ENCODE measurements at regions not wholly inside any gene's neighbourhood (a gene's known extent, or its start where the extent isn't known, plus 50 kb on each side); places are given as distances from the start of the nearest gene placed in this dataset.

DNA sequence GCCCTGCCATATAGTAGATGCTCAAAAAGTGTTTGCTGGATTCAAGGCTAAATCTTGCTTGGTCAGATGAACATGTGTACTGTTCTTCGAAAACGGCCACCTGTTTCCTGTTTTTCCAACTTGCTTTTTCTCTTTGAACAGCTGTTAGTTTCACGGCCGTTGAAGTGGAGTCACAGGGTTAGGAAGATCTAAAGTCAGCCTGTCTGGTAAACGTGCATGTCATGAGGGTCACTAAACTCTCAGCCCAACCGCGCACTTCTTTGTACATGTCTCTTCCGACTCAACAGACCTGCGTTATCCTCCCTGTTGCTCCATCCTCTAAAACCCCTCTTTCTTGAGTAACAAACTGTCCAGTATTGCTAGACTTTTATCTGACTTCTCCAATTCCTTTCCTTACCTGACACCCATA, 93.2 kb upstream of the MAN1A1 start:
- Histone ChIP-seq H3K36me3 (no peaks in the 10 kb centered on the region), H3K27me3 (no peaks in the 10 kb centered on the region), H3K4me3 (no peak overlapping the region), H3K9me3 (no peaks in the 10 kb centered on the region), H3K27ac (no peak overlapping the region), H3K4me1 (peaks cover 6 to 29% (median 7%) of the 10 kb centered on the region in 3 donors)
- 41 to 42% methylated on average over 9 of the region's 9 CpGs for WGBS, 2 donors
- ATAC-seq (peak; percentile 9 to 73 (median 69)), FAIRE-seq (no peak), DNase-seq (peak in 2 of 6 donors; percentile 32 to 35)
- intact Hi-C loops (cut with DNase I) = no loop called here
- TF ChIP-seq CTCF (IDR thresholded peaks at IDR 0.05) = no peak

- intact Hi-C loops (cut with DNase I) = no loop called here
- WGBS, 2 donors = 97 to 98% methylated on average over 37 of the region's 37 CpGs
- H3K4me1 ChIP-seq = peaks cover 0 to 17% (median 0%) of the 10 kb centered on the region in 3 donors
- no peaks in the 10 kb centered on the region for H3K9me3 ChIP-seq
- DNase-seq (peak in 1 of 6 donors; percentile 60), FAIRE-seq (no peak), ATAC-seq (no peak)
- H3K27ac ChIP-seq = no peak overlapping the region
- no peak for TF ChIP-seq CTCF (IDR thresholded peaks at IDR 0.05)
- H3K4me3 ChIP-seq = no peak overlapping the region
- H3K36me3 ChIP-seq = no peaks in the 10 kb centered on the region
- no peaks in the 10 kb centered on the region for H3K27me3 ChIP-seq
Measured at GRCh38 chr6:119440953-119441352, 91.4 kb upstream of the MAN1A1 start.

DNA sequence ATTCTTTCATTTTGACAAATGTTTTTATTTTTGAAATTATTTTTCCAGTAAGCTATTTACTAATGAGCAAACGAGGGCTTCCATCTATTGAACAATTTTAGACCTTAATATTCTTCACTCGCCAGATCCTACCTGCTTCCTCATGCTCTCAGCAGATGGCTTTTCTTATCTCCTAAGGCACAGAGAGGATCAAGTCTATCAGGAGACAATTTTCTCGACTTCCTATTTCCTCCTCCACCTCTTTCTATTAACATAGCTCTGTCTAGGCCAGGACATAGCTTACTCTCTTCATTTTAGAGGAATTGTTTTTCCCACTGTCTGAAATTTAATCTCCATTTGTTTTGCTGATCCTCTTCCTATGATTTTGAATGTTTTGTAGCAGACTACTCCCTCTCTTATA, 87.0 kb upstream of the MAN1A1 start:
- no peaks in the 10 kb centered on the region for H3K36me3 ChIP-seq
- no peak for DNase-seq
- H3K9me3 ChIP-seq = no peaks in the 10 kb centered on the region
- H3K4me1 ChIP-seq = no peaks in the 10 kb centered on the region
- no peak overlapping the region for H3K27ac ChIP-seq
- H3K4me3 ChIP-seq = no peak overlapping the region
- no peak for TF ChIP-seq CTCF (IDR thresholded peaks at IDR 0.05)
- no peaks in the 10 kb centered on the region for H3K27me3 ChIP-seq
- WGBS, 2 donors = 81 to 91% methylated on average over 3 of the region's 3 CpGs
- no peak for ATAC-seq
- intact Hi-C loops (cut with DNase I) = no loop called here
- FAIRE-seq = no peak

DNA sequence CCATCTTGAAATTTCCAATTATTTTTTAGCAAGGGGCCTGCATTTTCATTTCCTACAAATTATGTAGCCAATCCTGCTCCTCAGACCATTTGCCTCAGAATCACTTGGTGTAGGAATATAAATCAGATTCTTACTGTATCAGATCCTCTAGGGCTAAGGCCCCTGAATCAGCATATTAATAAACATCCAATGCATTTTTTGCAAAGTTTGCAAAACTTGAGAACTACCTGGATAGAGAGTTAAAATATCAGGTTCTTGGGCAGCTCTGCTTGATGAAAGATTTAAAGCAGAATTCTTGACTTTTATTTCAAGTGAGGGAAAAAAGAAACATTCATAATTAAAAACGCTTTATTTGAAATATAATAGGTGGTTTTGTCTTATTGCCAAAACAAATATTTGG, 82.2 kb upstream of the MAN1A1 start:
- ATAC-seq = no peak
- Histone ChIP-seq H3K9me3 (no peaks in the 10 kb centered on the region), H3K27ac (no peak overlapping the region), H3K27me3 (no peaks in the 10 kb centered on the region), H3K4me1 (no peaks in the 10 kb centered on the region), H3K36me3 (no peaks in the 10 kb centered on the region), H3K4me3 (no peak overlapping the region)
- TF ChIP-seq CTCF (IDR thresholded peaks at IDR 0.05) = no peak
- intact Hi-C loops (cut with DNase I) = no loop called here
- DNase-seq = no peak
- WGBS, 2 donors = 59 to 63% methylated on average over 1 of the region's 1 CpG
- no peak for FAIRE-seq

DNA sequence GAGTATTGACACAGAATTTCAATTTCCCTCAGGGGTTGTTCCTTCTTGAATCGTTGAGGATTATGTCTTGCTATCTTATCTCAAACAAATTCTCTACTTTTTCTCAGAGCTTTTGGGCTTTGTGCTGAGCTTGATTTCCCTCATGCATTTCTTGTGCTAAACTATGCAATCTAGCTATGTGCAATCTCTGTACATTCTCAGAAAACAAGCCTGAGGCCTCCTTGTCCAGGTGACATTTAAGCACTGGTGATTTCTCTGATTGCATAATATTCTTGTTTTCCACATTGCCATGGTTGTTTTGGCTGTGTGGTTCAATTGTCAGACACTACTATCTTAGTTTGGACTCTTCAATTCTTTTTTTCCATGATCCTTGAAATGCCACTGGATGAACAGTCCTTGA, 81.2 kb upstream of the MAN1A1 start:
- H3K4me1 ChIP-seq = no peaks in the 10 kb centered on the region
- ATAC-seq (no peak), FAIRE-seq (no peak), DNase-seq (no peak)
- no peaks in the 10 kb centered on the region for H3K9me3 ChIP-seq
- H3K27ac ChIP-seq = no peak overlapping the region
- H3K27me3 ChIP-seq = no peaks in the 10 kb centered on the region
- H3K36me3 ChIP-seq = no peaks in the 10 kb centered on the region
- intact Hi-C loops (cut with DNase I) = no loop called here
- no peak overlapping the region for H3K4me3 ChIP-seq
- no peak for TF ChIP-seq CTCF (IDR thresholded peaks at IDR 0.05)
- 28 to 29% methylated on average over 1 of the region's 1 CpG for WGBS, 2 donors
